SK-N-SH (cell line): ENCODE measurements at regions not wholly inside any gene's neighbourhood (a gene's known extent, or its start where the extent isn't known, plus 50 kb on each side); places are given as distances from the start of the nearest gene placed in this dataset.

Experiments
- CTCF ChIP-seq: fragments of 200-600 bp; sonication (generic); IDR thresholded peaks from 2 replicates; pipeline ENCODE4 v1.6.1; 2017; ENCODE audit warnings: antibody characterized with exemption, mild to moderate bottlenecking, moderate library complexity
- POLR2AphosphoS5 ChIP-seq: IDR thresholded peaks from 2 replicates; pipeline ENCODE4 v1.6.1; 2012; ENCODE audit warnings: low read depth, low read length
- RCOR1 ChIP-seq: fragments of 150-350 bp; IDR thresholded peaks from 2 replicates; pipeline ENCODE4 v1.6.1; 2017; ENCODE audit warnings: antibody characterized with exemption, low read length

DNA sequence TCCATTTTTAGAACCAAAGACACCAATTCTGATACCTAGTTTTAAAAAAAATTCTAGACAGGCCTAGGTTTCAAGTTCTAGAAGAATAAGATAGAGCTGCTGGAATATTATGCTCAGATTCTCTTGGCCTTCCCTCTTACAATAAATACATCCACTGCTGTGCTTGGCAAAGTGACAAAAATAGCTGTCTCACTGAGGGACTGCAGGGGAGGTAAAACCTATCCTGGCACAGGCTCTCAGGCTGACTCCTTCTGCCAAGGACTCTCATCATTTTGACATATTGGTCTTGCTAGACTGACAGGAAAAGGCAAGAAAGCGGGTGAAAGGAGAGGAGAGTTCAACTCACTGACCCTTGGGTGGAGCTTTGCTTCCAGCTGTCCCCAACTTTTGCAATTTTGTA is 197.0 kb upstream of the LHX8 start:
- TF ChIP-seq CTCF (no peak), POLR2AphosphoS5 (no peak), RCOR1 (no peak)
